Skeletal muscle satellite cell (primary cell): ENCODE measurements at regions not wholly inside any gene's neighbourhood (a gene's known extent, or its start where the extent isn't known, plus 50 kb on each side); places are given as distances from the start of the nearest gene placed in this dataset.

Experiments
- H3K27me3 ChIP-seq: 2 replicates; pipeline ENCODE4 v1.7.0; 2013; ENCODE audit warnings: low read length; ENCODE audit not compliant: control insufficient read depth, insufficient read depth
- H3K36me3 ChIP-seq: 2 replicates; pipeline ENCODE4 v1.7.0; 2013; ENCODE audit warnings: mild to moderate bottlenecking, control low read depth, low read length; ENCODE audit not compliant: insufficient read depth
- H3K4me1 ChIP-seq: 2 replicates; pipeline ENCODE4 v1.7.0; 2013; ENCODE audit warnings: low read length; ENCODE audit not compliant: control insufficient read depth, insufficient read depth
- H3K4me2 ChIP-seq: 2 replicates; pipeline ENCODE4 v1.7.0; 2013; ENCODE audit warnings: mild to moderate bottlenecking, low read length
- H3K4me3 ChIP-seq: 2 replicates; pipeline ENCODE4 v1.7.0; 2013; ENCODE audit warnings: low read length
- H3K9ac ChIP-seq: 2 replicates; pipeline ENCODE4 v1.7.0; 2013; ENCODE audit warnings: mild to moderate bottlenecking, low read depth, low read length, moderate library complexity
- H3K9me3 ChIP-seq: replicated peaks from 2 replicates; pipeline ENCODE4 v1.7.0; 2013; ENCODE audit warnings: mild to moderate bottlenecking, control low read depth, low read length

GRCh38 chr2:2562867-2563266 lies 231.8 kb upstream of the MYT1L start:
- H3K4me2 ChIP-seq = no peak overlapping the region
- no peaks in the 10 kb centered on the region for H3K4me1 ChIP-seq
- peaks cover 11% of the 10 kb centered on the region for H3K9me3 ChIP-seq
- H3K27me3 ChIP-seq = no peaks in the 10 kb centered on the region
- no peak overlapping the region for H3K9ac ChIP-seq
- no peaks in the 10 kb centered on the region for H3K36me3 ChIP-seq
- no peak overlapping the region for H3K4me3 ChIP-seq

GRCh38 chr2:2561346-2562095 lies 230.4 kb upstream of the MYT1L start:
- H3K4me1 ChIP-seq = no peaks in the 10 kb centered on the region
- H3K9ac ChIP-seq = no peak overlapping the region
- no peaks in the 10 kb centered on the region for H3K36me3 ChIP-seq
- no peak overlapping the region for H3K4me2 ChIP-seq
- no peaks in the 10 kb centered on the region for H3K27me3 ChIP-seq
- H3K4me3 ChIP-seq = no peak overlapping the region
- peaks cover 11% of the 10 kb centered on the region for H3K9me3 ChIP-seq

GRCh38 chr2:2560374-2561015 lies 229.4 kb upstream of the MYT1L start:
- H3K36me3 ChIP-seq = no peaks in the 10 kb centered on the region
- no peak overlapping the region for H3K4me3 ChIP-seq
- no peaks in the 10 kb centered on the region for H3K4me1 ChIP-seq
- no peak overlapping the region for H3K9ac ChIP-seq
- no peaks in the 10 kb centered on the region for H3K27me3 ChIP-seq
- no peak overlapping the region for H3K4me2 ChIP-seq
- H3K9me3 ChIP-seq = peaks cover 11% of the 10 kb centered on the region

- H3K27me3 ChIP-seq = no peaks in the 10 kb centered on the region
- H3K9me3 ChIP-seq = peaks cover 6% of the 10 kb centered on the region
- H3K4me3 ChIP-seq = no peak overlapping the region
- H3K36me3 ChIP-seq = no peaks in the 10 kb centered on the region
- H3K4me1 ChIP-seq = no peaks in the 10 kb centered on the region
- H3K9ac ChIP-seq = no peak overlapping the region
- no peak overlapping the region for H3K4me2 ChIP-seq
Measured at GRCh38 chr2:2558476-2558875, 227.4 kb upstream of the MYT1L start.

- Histone ChIP-seq H3K9ac (no peak overlapping the region), H3K4me2 (no peak overlapping the region), H3K4me3 (no peak overlapping the region), H3K36me3 (no peaks in the 10 kb centered on the region), H3K4me1 (no peaks in the 10 kb centered on the region), H3K9me3 (peaks cover 3% of the 10 kb centered on the region), H3K27me3 (no peaks in the 10 kb centered on the region)
Measured at GRCh38 chr2:2557475-2557874, 226.4 kb upstream of the MYT1L start.

- no peak overlapping the region for H3K4me3 ChIP-seq
- H3K9me3 ChIP-seq = peaks cover 14% of the 10 kb centered on the region
- H3K9ac ChIP-seq = no peak overlapping the region
- no peak overlapping the region for H3K4me2 ChIP-seq
- no peaks in the 10 kb centered on the region for H3K36me3 ChIP-seq
- no peaks in the 10 kb centered on the region for H3K27me3 ChIP-seq
- no peaks in the 10 kb centered on the region for H3K4me1 ChIP-seq
Measured at GRCh38 chr2:2550856-2551255, 219.8 kb upstream of the MYT1L start.

- Histone ChIP-seq H3K4me1 (no peaks in the 10 kb centered on the region), H3K9me3 (peaks cover 16% of the 10 kb centered on the region), H3K36me3 (no peaks in the 10 kb centered on the region), H3K4me2 (no peak overlapping the region), H3K9ac (no peak overlapping the region), H3K27me3 (no peaks in the 10 kb centered on the region), H3K4me3 (no peak overlapping the region)
Measured at GRCh38 chr2:2547911-2548310, 216.8 kb upstream of the MYT1L start.

- Histone ChIP-seq H3K4me1 (no peaks in the 10 kb centered on the region), H3K36me3 (no peaks in the 10 kb centered on the region), H3K27me3 (no peaks in the 10 kb centered on the region), H3K9ac (no peak overlapping the region), H3K4me2 (no peak overlapping the region), H3K4me3 (no peak overlapping the region), H3K9me3 (peaks cover 16% of the 10 kb centered on the region)
Measured at GRCh38 chr2:2547451-2547850, 216.4 kb upstream of the MYT1L start.

GRCh38 chr2:2546046-2546445 lies 215.0 kb upstream of the MYT1L start:
- peaks cover 19% of the 10 kb centered on the region for H3K9me3 ChIP-seq
- no peaks in the 10 kb centered on the region for H3K4me1 ChIP-seq
- H3K4me2 ChIP-seq = no peak overlapping the region
- H3K4me3 ChIP-seq = no peak overlapping the region
- H3K9ac ChIP-seq = no peak overlapping the region
- H3K36me3 ChIP-seq = no peaks in the 10 kb centered on the region
- H3K27me3 ChIP-seq = no peaks in the 10 kb centered on the region

- Histone ChIP-seq H3K4me3 (no peak overlapping the region), H3K4me1 (no peaks in the 10 kb centered on the region), H3K9me3 (peaks cover 11% of the 10 kb centered on the region), H3K36me3 (no peaks in the 10 kb centered on the region), H3K9ac (no peak overlapping the region), H3K4me2 (no peak overlapping the region), H3K27me3 (no peaks in the 10 kb centered on the region)
Measured at GRCh38 chr2:2542966-2543611, 212.0 kb upstream of the MYT1L start.

GRCh38 chr2:2542316-2542715 lies 211.2 kb upstream of the MYT1L start:
- Histone ChIP-seq H3K9ac (no peak overlapping the region), H3K4me1 (no peaks in the 10 kb centered on the region), H3K4me2 (no peak overlapping the region), H3K4me3 (no peak overlapping the region), H3K9me3 (peaks cover 13% of the 10 kb centered on the region), H3K36me3 (no peaks in the 10 kb centered on the region), H3K27me3 (no peaks in the 10 kb centered on the region)
